ENCODE measurements at regions not wholly inside any gene's neighbourhood (a gene's known extent, or its start where the extent isn't known, plus 50 kb on each side); places are given as distances from the start of the nearest gene placed in this dataset.

GRCh38 chr4:184294606-184295133 is 77.0 kb upstream of the ENPP6 start:
- Histone ChIP-seq H3K27ac (ENCODE audit: extremely low read depth, low read depth, low read length) (no peak overlapping the region), H3K36me3 (ENCODE audit: control insufficient read depth in 2 of 2, insufficient read depth in 1 of 2, low read length in 2 of 2) (no peaks in the 10 kb centered on the region), H3K9me3 (ENCODE audit: control insufficient read depth, insufficient read depth, low read depth, low read length) (no peaks in the 10 kb centered on the region), H3K4me3 (ENCODE audit: low read depth, low read length) (no peak overlapping the region), H3K4me1 (ENCODE audit: control insufficient read depth, insufficient read depth, low read length) (no peaks in the 10 kb centered on the region)
- ChIA-PET POLR2A (no interaction called here), CTCF (no interaction called here)
- no peak for TF ChIP-seq ZNF830 (tag by site-specific recombination; IDR thresholded peaks at IDR 0.05; ENCODE audit: low read depth)
- TF ChIP-seq ZNF23 (tag by site-specific recombination; IDR thresholded peaks at IDR 0.05; ENCODE audit: borderline replicate concordance): no peak
- TF ChIP-seq ZNF621 (tag by site-specific recombination; IDR thresholded peaks at IDR 0.05): no peak
- TF ChIP-seq ZNF132 (tag by site-specific recombination; IDR thresholded peaks at IDR 0.05; ENCODE audit: borderline replicate concordance): no peak

DNA sequence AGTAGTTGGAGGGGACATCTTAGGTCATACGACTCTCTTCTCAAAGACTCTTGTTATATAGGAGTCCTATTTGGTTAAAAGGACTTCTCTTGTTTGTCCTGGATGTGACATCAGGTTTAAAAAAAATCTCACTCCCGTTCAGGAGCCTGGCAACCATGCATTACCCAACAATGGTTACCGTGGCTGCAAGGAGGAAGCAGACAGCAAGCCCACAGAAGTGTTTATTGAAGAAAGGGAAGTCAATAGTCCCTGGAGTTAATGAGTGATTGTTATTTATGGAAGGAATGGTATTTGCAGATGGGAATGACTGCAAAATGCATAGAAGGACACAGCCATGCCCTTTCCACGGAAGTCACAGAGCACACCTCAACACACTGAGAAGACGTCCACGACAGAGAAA is 75.9 kb upstream of the ENPP6 start:
- Histone ChIP-seq H3K4me3 (ENCODE audit: low read depth, low read length) (no peak overlapping the region), H3K4me1 (ENCODE audit: control insufficient read depth, insufficient read depth, low read length) (no peaks in the 10 kb centered on the region), H3K27ac (ENCODE audit: extremely low read depth, low read depth, low read length) (no peak overlapping the region), H3K36me3 (ENCODE audit: control insufficient read depth in 2 of 2, insufficient read depth in 1 of 2, low read length in 2 of 2) (no peaks in the 10 kb centered on the region), H3K9me3 (ENCODE audit: control insufficient read depth, insufficient read depth, low read depth, low read length) (no peaks in the 10 kb centered on the region)
- ChIA-PET POLR2A (no interaction called here), CTCF (no interaction called here)
- TF ChIP-seq ZNF174 (tag by site-specific recombination; IDR thresholded peaks at IDR 0.05) (no peak), ZNF280D (tag by site-specific recombination; IDR thresholded peaks at IDR 0.05) (no peak), MZF1 (tag by site-specific recombination; IDR thresholded peaks at IDR 0.05; ENCODE audit: borderline replicate concordance) (no peak), ZNF214 (tag by site-specific recombination; IDR thresholded peaks at IDR 0.05; ENCODE audit: borderline replicate concordance) (no peak), ZNF24 (tag by site-specific recombination; IDR thresholded peaks at IDR 0.05) (no peak), ZNF621 (tag by site-specific recombination; IDR thresholded peaks at IDR 0.05) (no peak), HIC1 (tag by site-specific recombination; IDR thresholded peaks at IDR 0.05) (no peak), ZNF274 (IDR thresholded peaks at IDR 0.05; ENCODE audit: low read length) (no peak), ZNF274 (tag by site-specific recombination; IDR thresholded peaks at IDR 0.05; ENCODE audit: borderline replicate concordance) (no peak), GFI1B (tag by site-specific recombination; IDR thresholded peaks at IDR 0.05) (no peak), WT1 (tag by site-specific recombination; IDR thresholded peaks at IDR 0.05) (no peak), ZNF510 (tag by site-specific recombination; IDR thresholded peaks at IDR 0.05; ENCODE audit: insufficient replicate concordance) (no peak), HOXA7 (CRISPR knock-in tag; IDR thresholded peaks at IDR 0.05; ENCODE audit: borderline replicate concordance) (no peak), ZNF48 (tag by site-specific recombination; IDR thresholded peaks at IDR 0.05) (no peak), SALL2 (tag by site-specific recombination; IDR thresholded peaks at IDR 0.05; ENCODE audit: borderline replicate concordance) (no peak), ZNF140 (tag by site-specific recombination; IDR thresholded peaks at IDR 0.05) (no peak)
- TF ChIP-seq, protein P1, sequence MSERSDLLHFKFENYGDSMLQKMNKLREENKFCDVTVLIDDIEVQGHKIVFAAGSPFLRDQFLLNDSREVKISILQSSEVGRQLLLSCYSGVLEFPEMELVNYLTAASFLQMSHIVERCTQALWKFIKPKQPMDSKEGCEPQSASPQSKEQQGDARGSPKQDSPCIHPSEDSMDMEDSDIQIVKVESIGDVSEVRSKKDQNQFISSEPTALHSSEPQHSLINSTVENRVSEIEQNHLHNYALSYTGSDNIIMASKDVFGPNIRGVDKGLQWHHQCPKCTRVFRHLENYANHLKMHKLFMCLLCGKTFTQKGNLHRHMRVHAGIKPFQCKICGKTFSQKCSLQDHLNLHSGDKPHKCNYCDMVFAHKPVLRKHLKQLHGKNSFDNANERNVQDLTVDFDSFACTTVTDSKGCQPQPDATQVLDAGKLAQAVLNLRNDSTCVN (tag by site-specific recombination; optimal IDR thresholded peaks at IDR 0.05): no peak
- TF ChIP-seq, protein P2, sequence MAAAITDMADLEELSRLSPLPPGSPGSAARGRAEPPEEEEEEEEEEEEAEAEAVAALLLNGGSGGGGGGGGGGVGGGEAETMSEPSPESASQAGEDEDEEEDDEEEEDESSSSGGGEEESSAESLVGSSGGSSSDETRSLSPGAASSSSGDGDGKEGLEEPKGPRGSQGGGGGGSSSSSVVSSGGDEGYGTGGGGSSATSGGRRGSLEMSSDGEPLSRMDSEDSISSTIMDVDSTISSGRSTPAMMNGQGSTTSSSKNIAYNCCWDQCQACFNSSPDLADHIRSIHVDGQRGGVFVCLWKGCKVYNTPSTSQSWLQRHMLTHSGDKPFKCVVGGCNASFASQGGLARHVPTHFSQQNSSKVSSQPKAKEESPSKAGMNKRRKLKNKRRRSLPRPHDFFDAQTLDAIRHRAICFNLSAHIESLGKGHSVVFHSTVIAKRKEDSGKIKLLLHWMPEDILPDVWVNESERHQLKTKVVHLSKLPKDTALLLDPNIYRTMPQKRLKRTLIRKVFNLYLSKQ (tag by site-specific recombination; IDR thresholded peaks at IDR 0.05; ENCODE audit: borderline replicate concordance): no peak
- TF ChIP-seq, protein P3, sequence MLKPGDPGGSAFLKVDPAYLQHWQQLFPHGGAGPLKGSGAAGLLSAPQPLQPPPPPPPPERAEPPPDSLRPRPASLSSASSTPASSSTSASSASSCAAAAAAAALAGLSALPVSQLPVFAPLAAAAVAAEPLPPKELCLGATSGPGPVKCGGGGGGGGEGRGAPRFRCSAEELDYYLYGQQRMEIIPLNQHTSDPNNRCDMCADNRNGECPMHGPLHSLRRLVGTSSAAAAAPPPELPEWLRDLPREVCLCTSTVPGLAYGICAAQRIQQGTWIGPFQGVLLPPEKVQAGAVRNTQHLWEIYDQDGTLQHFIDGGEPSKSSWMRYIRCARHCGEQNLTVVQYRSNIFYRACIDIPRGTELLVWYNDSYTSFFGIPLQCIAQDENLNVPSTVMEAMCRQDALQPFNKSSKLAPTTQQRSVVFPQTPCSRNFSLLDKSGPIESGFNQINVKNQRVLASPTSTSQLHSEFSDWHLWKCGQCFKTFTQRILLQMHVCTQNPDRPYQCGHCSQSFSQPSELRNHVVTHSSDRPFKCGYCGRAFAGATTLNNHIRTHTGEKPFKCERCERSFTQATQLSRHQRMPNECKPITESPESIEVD (tag by site-specific recombination; IDR thresholded peaks at IDR 0.05): no peak
- TF ChIP-seq, protein P4, sequence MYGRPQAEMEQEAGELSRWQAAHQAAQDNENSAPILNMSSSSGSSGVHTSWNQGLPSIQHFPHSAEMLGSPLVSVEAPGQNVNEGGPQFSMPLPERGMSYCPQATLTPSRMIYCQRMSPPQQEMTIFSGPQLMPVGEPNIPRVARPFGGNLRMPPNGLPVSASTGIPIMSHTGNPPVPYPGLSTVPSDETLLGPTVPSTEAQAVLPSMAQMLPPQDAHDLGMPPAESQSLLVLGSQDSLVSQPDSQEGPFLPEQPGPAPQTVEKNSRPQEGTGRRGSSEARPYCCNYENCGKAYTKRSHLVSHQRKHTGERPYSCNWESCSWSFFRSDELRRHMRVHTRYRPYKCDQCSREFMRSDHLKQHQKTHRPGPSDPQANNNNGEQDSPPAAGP (tag by site-specific recombination; IDR thresholded peaks at IDR 0.05): no peak

Data from HEK293 (cell line).